Right lobe of liver (tissue), 4 donors: ENCODE measurements at regions not wholly inside any gene's neighbourhood (a gene's known extent, or its start where the extent isn't known, plus 50 kb on each side); places are given as distances from the start of the nearest gene placed in this dataset.

Experiments
- POLR2A ChIP-seq: fragments of 450-650 bp; IDR thresholded peaks from one replicate; pipeline ENCODE4 v1.6.1; 2017; ENCODE audit warnings: antibody characterized with exemption, mild to moderate bottlenecking
- TF ChIP-seq, protein P1 (sequence below), 4 donors: fragments of 200-600 bp in 3 of 4; fragments of 450-650 bp in 1 of 4; IDR thresholded peaks; one replicate each; pipeline versions ENCODE4 v1.5.1 to v1.8.0; 2016 to 2022; ENCODE audit warnings: antibody characterized with exemption in 4 of 4, mild to moderate bottlenecking in 2 of 4
- donor health status: DM: no; HTN: no; CAD: no.
- donor health status: DM: no; HTN: no; CAD: no.
- donor health status: DM: no; HTN: yes; CAD: no.

DNA sequence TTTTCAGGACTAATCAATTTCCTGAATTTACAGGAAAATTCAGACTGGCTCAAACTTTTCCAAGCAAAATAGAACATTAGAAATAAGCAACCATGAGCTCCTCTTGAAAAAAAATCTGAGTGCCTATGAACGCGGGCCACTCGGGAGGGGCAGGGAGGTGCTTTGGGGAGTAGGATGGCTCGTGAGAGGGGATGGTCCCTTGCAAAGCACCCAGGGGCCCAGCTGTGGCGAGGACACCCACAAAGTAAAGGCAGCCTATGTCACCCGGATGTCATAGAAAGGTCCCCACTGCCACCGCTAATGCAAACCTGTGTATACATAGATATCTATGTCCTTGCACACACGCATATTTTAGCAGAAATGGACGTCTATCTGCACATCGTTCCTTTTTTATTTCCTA lies 309.9 kb downstream of the ADGRD1 start:
- TF ChIP-seq, protein P1, sequence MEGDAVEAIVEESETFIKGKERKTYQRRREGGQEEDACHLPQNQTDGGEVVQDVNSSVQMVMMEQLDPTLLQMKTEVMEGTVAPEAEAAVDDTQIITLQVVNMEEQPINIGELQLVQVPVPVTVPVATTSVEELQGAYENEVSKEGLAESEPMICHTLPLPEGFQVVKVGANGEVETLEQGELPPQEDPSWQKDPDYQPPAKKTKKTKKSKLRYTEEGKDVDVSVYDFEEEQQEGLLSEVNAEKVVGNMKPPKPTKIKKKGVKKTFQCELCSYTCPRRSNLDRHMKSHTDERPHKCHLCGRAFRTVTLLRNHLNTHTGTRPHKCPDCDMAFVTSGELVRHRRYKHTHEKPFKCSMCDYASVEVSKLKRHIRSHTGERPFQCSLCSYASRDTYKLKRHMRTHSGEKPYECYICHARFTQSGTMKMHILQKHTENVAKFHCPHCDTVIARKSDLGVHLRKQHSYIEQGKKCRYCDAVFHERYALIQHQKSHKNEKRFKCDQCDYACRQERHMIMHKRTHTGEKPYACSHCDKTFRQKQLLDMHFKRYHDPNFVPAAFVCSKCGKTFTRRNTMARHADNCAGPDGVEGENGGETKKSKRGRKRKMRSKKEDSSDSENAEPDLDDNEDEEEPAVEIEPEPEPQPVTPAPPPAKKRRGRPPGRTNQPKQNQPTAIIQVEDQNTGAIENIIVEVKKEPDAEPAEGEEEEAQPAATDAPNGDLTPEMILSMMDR (IDR thresholded peaks at IDR 0.05) = no peak
- TF ChIP-seq POLR2A = no peak
